WTC11 (cell line): ENCODE measurements at regions not wholly inside any gene's neighbourhood (a gene's known extent, or its start where the extent isn't known, plus 50 kb on each side); places are given as distances from the start of the nearest gene placed in this dataset.

Experiments used
- ATAC-seq: fragments of 200-7000 bp; cut with Tn5 transposase; 2 replicates; pipeline ENCODE4 v1.10.0; 2021; ENCODE audit warnings: mild to moderate bottlenecking, moderate library complexity
- CTCF ChIA-PET: fragments of 300-600 bp; sonication (Branson Sonifier 250); formaldehyde crosslinking; loops from one replicate; lab custom pipeline; 2021; ENCODE audit warnings: antibody characterized with exemption; lab: Charles Lee
- POLR2A ChIA-PET: fragments of 350-600 bp; sonication (Branson Sonifier 250); formaldehyde crosslinking; loops from one replicate; lab custom pipeline; 2021; ENCODE audit warnings: antibody characterized with exemption; lab: Charles Lee
- DNase-seq: peaks from one replicate; pipeline ENCODE4 v3.0.0; 2021; ENCODE audit warnings: low spot score
- H3K27ac Mint-ChIP-seq: 2 replicates; pipeline ENCODE4 v1.8.0; 2021; ENCODE audit warnings: mixed read lengths
- H3K27me3 Mint-ChIP-seq: 2 replicates; pipeline ENCODE4 v1.8.0; 2021; ENCODE audit warnings: low read depth, mild to moderate bottlenecking, moderate library complexity, mixed read lengths
- H3K36me3 Mint-ChIP-seq: 2 replicates; pipeline ENCODE4 v1.8.0; 2021; ENCODE audit warnings: mixed read lengths
- H3K4me1 Mint-ChIP-seq: 2 replicates; pipeline ENCODE4 v1.8.0; 2022; ENCODE audit warnings: mixed read lengths
- H3K4me3 Mint-ChIP-seq: 2 replicates; pipeline ENCODE4 v1.8.0; 2021; ENCODE audit warnings: mild to moderate bottlenecking, moderate library complexity, mixed read lengths
- H3K9me3 Mint-ChIP-seq: 2 replicates; pipeline ENCODE4 v1.8.0; 2021; ENCODE audit warnings: mixed read lengths
- ARID4B ChIP-seq: sonication (generic); formaldehyde crosslinking; IDR thresholded peaks from 2 replicates; pipeline ENCODE4 v1.8.0; 2023; ENCODE audit warnings: missing genetic modification reagents, mild to moderate bottlenecking, borderline replicate concordance
- ATF2 ChIP-seq: sonication (generic); formaldehyde crosslinking; IDR thresholded peaks from 2 replicates; pipeline ENCODE4 v1.8.1; 2022; ENCODE audit warnings: low read depth, missing genetic modification reagents, borderline replicate concordance
- E2F4 ChIP-seq: sonication (generic); formaldehyde crosslinking; IDR thresholded peaks from 2 replicates; pipeline ENCODE4 v1.8.1; 2022; ENCODE audit warnings: low read depth, mild to moderate bottlenecking, moderate library complexity, missing genetic modification reagents, borderline replicate concordance
- EMX1 ChIP-seq: fragments of 250-450 bp; sonication (Bioruptor Pico); IDR thresholded peaks from 2 replicates; pipeline ENCODE4 v1.8.0; 2021; ENCODE audit warnings: mild to moderate bottlenecking
- ETV6 ChIP-seq: sonication (generic); formaldehyde crosslinking; IDR thresholded peaks from 2 replicates; pipeline ENCODE4 v1.8.1; 2022; ENCODE audit warnings: mild to moderate bottlenecking, missing genetic modification reagents
- GRHL2 ChIP-seq: fragments of 250-450 bp; sonication (Bioruptor Pico); IDR thresholded peaks from 2 replicates; pipeline ENCODE4 v1.8.0; 2022; ENCODE audit warnings: mild to moderate bottlenecking, moderate library complexity; ENCODE audit not compliant: insufficient replicate concordance, severe bottlenecking
- NR1H2 ChIP-seq: sonication (generic); formaldehyde crosslinking; IDR thresholded peaks from 2 replicates; pipeline ENCODE4 v1.9.0; 2021; ENCODE audit warnings: mild to moderate bottlenecking, moderate library complexity, missing genetic modification reagents
- SMAD3 ChIP-seq: sonication (generic); formaldehyde crosslinking; IDR thresholded peaks from 2 replicates; pipeline ENCODE4 v1.8.0; 2022; ENCODE audit warnings: missing genetic modification reagents, mild to moderate bottlenecking, borderline replicate concordance
- ZNF138 ChIP-seq: sonication (generic); formaldehyde crosslinking; conservative IDR thresholded peaks from 2 replicates; pipeline ENCODE4 v1.8.1; 2022; ENCODE audit warnings: mild to moderate bottlenecking, moderate library complexity, missing genetic modification reagents
- ZNF219 ChIP-seq: sonication (generic); formaldehyde crosslinking; IDR thresholded peaks from 2 replicates; pipeline ENCODE4 v1.8.0; 2023; ENCODE audit warnings: missing genetic modification reagents, mild to moderate bottlenecking, borderline replicate concordance
- ZNF232 ChIP-seq: sonication (generic); formaldehyde crosslinking; IDR thresholded peaks from 2 replicates; pipeline ENCODE4 v1.8.0; 2022; ENCODE audit warnings: mild to moderate bottlenecking, missing genetic modification reagents
- ZNF423 ChIP-seq: fragments of 250-450 bp; sonication (Bioruptor Pico); IDR thresholded peaks from 2 replicates; pipeline ENCODE4 v2.1.2; 2022; ENCODE audit warnings: mild to moderate bottlenecking, moderate library complexity
- TF ChIP-seq, protein P1 (sequence below): sonication (generic); formaldehyde crosslinking; IDR thresholded peaks from 2 replicates; pipeline ENCODE4 v1.8.0; 2022; ENCODE audit warnings: missing genetic modification reagents
- TF ChIP-seq, protein P2 (sequence below): sonication (generic); formaldehyde crosslinking; IDR thresholded peaks from 2 replicates; pipeline ENCODE4 v1.8.0; 2023; ENCODE audit warnings: mild to moderate bottlenecking, missing genetic modification reagents

GRCh38 chr6:92380803-92381601 lies 1038.4 kb downstream of the EPHA7 start:
- Mint-ChIP-seq H3K4me1 (no peaks in the 10 kb centered on the region), H3K27ac (no peak overlapping the region), H3K4me3 (no peak overlapping the region), H3K36me3 (no peaks in the 10 kb centered on the region), H3K9me3 (no peaks in the 10 kb centered on the region), H3K27me3 (no peaks in the 10 kb centered on the region)
- ATAC-seq (no peak), DNase-seq (no peak)
- ChIA-PET POLR2A (no interaction called here), CTCF (no interaction called here)
- TF ChIP-seq ZNF138 (CRISPR knock-in tag) = no peak
- no peak for TF ChIP-seq ARID4B (CRISPR knock-in tag)
- no peak for TF ChIP-seq ZNF232
- no peak for TF ChIP-seq EMX1
- TF ChIP-seq ZNF219 (CRISPR knock-in tag) = no peak
- TF ChIP-seq SMAD3 (CRISPR knock-in tag) = no peak
- no peak for TF ChIP-seq GRHL2 (CRISPR knock-in tag)

DNA sequence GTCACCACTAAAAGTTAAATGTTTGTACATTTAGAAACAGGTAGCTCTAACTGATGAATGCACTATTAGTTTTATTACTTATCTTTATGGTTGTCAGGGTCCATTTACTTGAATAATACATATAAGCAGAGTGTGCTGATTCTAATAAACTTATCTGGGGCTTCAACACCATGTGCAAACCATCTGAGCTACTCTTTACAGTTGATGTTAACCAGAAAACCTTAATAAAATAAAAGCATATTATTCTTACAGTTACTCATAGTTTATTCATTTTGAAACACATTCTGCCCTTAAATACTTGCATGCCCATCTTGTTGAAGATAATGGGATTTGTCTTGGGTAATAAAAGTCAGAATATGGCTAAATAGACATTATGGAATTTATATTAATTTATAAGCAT lies 1042.2 kb downstream of the EPHA7 start:
- ATAC-seq (no peak), DNase-seq (no peak)
- ChIA-PET CTCF (no interaction called here), POLR2A (no interaction called here)
- no peaks in the 10 kb centered on the region for H3K36me3 Mint-ChIP-seq
- H3K27ac Mint-ChIP-seq = no peak overlapping the region
- no peaks in the 10 kb centered on the region for H3K27me3 Mint-ChIP-seq
- H3K4me1 Mint-ChIP-seq = no peaks in the 10 kb centered on the region
- no peak overlapping the region for H3K4me3 Mint-ChIP-seq
- no peaks in the 10 kb centered on the region for H3K9me3 Mint-ChIP-seq
- TF ChIP-seq, protein P1, sequence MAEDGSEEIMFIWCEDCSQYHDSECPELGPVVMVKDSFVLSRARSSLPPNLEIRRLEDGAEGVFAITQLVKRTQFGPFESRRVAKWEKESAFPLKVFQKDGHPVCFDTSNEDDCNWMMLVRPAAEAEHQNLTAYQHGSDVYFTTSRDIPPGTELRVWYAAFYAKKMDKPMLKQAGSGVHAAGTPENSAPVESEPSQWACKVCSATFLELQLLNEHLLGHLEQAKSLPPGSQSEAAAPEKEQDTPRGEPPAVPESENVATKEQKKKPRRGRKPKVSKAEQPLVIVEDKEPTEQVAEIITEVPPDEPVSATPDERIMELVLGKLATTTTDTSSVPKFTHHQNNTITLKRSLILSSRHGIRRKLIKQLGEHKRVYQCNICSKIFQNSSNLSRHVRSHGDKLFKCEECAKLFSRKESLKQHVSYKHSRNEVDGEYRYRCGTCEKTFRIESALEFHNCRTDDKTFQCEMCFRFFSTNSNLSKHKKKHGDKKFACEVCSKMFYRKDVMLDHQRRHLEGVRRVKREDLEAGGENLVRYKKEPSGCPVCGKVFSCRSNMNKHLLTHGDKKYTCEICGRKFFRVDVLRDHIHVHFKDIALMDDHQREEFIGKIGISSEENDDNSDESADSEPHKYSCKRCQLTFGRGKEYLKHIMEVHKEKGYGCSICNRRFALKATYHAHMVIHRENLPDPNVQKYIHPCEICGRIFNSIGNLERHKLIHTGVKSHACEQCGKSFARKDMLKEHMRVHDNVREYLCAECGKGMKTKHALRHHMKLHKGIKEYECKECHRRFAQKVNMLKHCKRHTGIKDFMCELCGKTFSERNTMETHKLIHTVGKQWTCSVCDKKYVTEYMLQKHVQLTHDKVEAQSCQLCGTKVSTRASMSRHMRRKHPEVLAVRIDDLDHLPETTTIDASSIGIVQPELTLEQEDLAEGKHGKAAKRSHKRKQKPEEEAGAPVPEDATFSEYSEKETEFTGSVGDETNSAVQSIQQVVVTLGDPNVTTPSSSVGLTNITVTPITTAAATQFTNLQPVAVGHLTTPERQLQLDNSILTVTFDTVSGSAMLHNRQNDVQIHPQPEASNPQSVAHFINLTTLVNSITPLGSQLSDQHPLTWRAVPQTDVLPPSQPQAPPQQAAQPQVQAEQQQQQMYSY (CRISPR knock-in tag) = no peak
- TF ChIP-seq NR1H2 (CRISPR knock-in tag) = no peak
- TF ChIP-seq, protein P2, sequence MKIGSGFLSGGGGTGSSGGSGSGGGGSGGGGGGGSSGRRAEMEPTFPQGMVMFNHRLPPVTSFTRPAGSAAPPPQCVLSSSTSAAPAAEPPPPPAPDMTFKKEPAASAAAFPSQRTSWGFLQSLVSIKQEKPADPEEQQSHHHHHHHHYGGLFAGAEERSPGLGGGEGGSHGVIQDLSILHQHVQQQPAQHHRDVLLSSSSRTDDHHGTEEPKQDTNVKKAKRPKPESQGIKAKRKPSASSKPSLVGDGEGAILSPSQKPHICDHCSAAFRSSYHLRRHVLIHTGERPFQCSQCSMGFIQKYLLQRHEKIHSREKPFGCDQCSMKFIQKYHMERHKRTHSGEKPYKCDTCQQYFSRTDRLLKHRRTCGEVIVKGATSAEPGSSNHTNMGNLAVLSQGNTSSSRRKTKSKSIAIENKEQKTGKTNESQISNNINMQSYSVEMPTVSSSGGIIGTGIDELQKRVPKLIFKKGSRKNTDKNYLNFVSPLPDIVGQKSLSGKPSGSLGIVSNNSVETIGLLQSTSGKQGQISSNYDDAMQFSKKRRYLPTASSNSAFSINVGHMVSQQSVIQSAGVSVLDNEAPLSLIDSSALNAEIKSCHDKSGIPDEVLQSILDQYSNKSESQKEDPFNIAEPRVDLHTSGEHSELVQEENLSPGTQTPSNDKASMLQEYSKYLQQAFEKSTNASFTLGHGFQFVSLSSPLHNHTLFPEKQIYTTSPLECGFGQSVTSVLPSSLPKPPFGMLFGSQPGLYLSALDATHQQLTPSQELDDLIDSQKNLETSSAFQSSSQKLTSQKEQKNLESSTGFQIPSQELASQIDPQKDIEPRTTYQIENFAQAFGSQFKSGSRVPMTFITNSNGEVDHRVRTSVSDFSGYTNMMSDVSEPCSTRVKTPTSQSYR (CRISPR knock-in tag) = no peak
- no peak for TF ChIP-seq E2F4
- no peak for TF ChIP-seq ARID4B (CRISPR knock-in tag)
- TF ChIP-seq ZNF423 (CRISPR knock-in tag) = no peak
- no peak for TF ChIP-seq ETV6 (CRISPR knock-in tag)
- TF ChIP-seq ATF2 (CRISPR knock-in tag) = no peak
